ENCODE measurements at regions not wholly inside any gene's neighbourhood (a gene's known extent, or its start where the extent isn't known, plus 50 kb on each side); places are given as distances from the start of the nearest gene placed in this dataset.

- DNase-seq (ENCODE audit: extremely low spot score in 2 of 2), result peak; percentile 72 to 74
- Histone ChIP-seq H3K27me3 (no peaks in the 10 kb centered on the region), H3K36me3 (no peaks in the 10 kb centered on the region), H3K27ac (no peak overlapping the region), H3K9me3 (no peaks in the 10 kb centered on the region), H3K4me3 (no peak overlapping the region), H3K4me1 (no peaks in the 10 kb centered on the region)
- no peak for TF ChIP-seq CTCF (IDR thresholded peaks at IDR 0.05)
- no peak for TF ChIP-seq POLR2AphosphoS5 (IDR thresholded peaks at IDR 0.05; ENCODE audit: insufficient read depth in 1 of 2, low read depth in 1 of 2)
- TF ChIP-seq POLR2A (IDR thresholded peaks at IDR 0.05), result no peak
- intact Hi-C loops (cut with DNase I), result no loop called here
Measured at GRCh38 chr17:34713687-34714086, 134.3 kb downstream of the TMEM132E start.

- H3K4me3 ChIP-seq, result no peak overlapping the region
- no peaks in the 10 kb centered on the region for H3K27me3 ChIP-seq
- intact Hi-C loops (cut with DNase I), result no loop called here
- no peak overlapping the region for H3K27ac ChIP-seq
- H3K9me3 ChIP-seq, result no peaks in the 10 kb centered on the region
- H3K4me1 ChIP-seq, result no peaks in the 10 kb centered on the region
- no peaks in the 10 kb centered on the region for H3K36me3 ChIP-seq
- TF ChIP-seq CTCF (IDR thresholded peaks at IDR 0.05) (no peak), POLR2A (IDR thresholded peaks at IDR 0.05) (no peak), POLR2AphosphoS5 (IDR thresholded peaks at IDR 0.05; ENCODE audit: insufficient read depth in 1 of 2, low read depth in 1 of 2) (no peak)
- peak; percentile 64 to 65 for DNase-seq (ENCODE audit: extremely low spot score in 2 of 2)
Measured at GRCh38 chr17:34712481-34713195, 133.3 kb downstream of the TMEM132E start.

GRCh38 chr17:34711646-34712045 lies 132.3 kb downstream of the TMEM132E start:
- H3K9me3 ChIP-seq, result no peaks in the 10 kb centered on the region
- no peaks in the 10 kb centered on the region for H3K4me1 ChIP-seq
- H3K27me3 ChIP-seq, result no peaks in the 10 kb centered on the region
- intact Hi-C loops (cut with DNase I), result no loop called here
- no peak overlapping the region for H3K27ac ChIP-seq
- TF ChIP-seq POLR2AphosphoS5 (IDR thresholded peaks at IDR 0.05; ENCODE audit: insufficient read depth in 1 of 2, low read depth in 1 of 2) (no peak), CTCF (IDR thresholded peaks at IDR 0.05) (no peak), POLR2A (IDR thresholded peaks at IDR 0.05) (no peak)
- H3K36me3 ChIP-seq, result no peaks in the 10 kb centered on the region
- peak; percentile 29 to 52 for DNase-seq (ENCODE audit: extremely low spot score in 2 of 2)
- H3K4me3 ChIP-seq, result no peak overlapping the region

DNA sequence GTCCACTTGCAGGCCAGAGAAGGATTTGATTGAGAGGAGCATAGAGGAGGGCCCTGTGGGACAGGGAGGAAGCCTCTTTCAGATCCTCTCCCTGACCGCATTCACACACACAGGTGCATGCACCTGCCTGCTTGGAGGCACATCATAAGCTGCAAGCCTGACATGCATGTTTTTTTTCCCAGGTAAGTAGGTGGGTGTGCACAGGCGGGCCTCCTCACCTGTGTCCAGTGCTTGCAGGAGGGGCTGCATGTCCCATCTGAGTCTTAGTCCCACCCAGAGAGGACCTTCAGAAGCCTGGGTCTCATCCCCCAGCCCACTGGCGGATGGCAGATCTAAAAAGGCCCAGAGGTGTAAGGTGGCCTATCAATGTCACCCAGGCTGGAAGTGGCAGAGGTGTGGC lies 130.8 kb downstream of the TMEM132E start:
- Histone ChIP-seq H3K27ac (no peak overlapping the region), H3K27me3 (no peaks in the 10 kb centered on the region), H3K4me1 (no peaks in the 10 kb centered on the region), H3K4me3 (no peak overlapping the region), H3K36me3 (no peaks in the 10 kb centered on the region), H3K9me3 (no peaks in the 10 kb centered on the region)
- TF ChIP-seq CTCF (IDR thresholded peaks at IDR 0.05) (no peak), POLR2A (IDR thresholded peaks at IDR 0.05) (no peak), POLR2AphosphoS5 (IDR thresholded peaks at IDR 0.05; ENCODE audit: insufficient read depth in 1 of 2, low read depth in 1 of 2) (no peak)
- peak in 1 of 2 donors; percentile 60 for DNase-seq (ENCODE audit: extremely low spot score in 2 of 2)
- intact Hi-C loops (cut with DNase I), result no loop called here

GRCh38 chr17:34709158-34709754 lies 129.9 kb downstream of the TMEM132E start:
- Histone ChIP-seq H3K4me3 (no peak overlapping the region), H3K27me3 (no peaks in the 10 kb centered on the region), H3K9me3 (no peaks in the 10 kb centered on the region), H3K4me1 (no peaks in the 10 kb centered on the region), H3K36me3 (no peaks in the 10 kb centered on the region), H3K27ac (no peak overlapping the region)
- TF ChIP-seq CTCF (IDR thresholded peaks at IDR 0.05) (no peak), POLR2A (IDR thresholded peaks at IDR 0.05) (no peak), POLR2AphosphoS5 (IDR thresholded peaks at IDR 0.05; ENCODE audit: insufficient read depth in 1 of 2, low read depth in 1 of 2) (no peak)
- no peak for DNase-seq (ENCODE audit: extremely low spot score in 2 of 2)
- intact Hi-C loops (cut with DNase I), result no loop called here

Measured in vagina (tissue), 2 donors.